ENCODE measurements at regions not wholly inside any gene's neighbourhood (a gene's known extent, or its start where the extent isn't known, plus 50 kb on each side); places are given as distances from the start of the nearest gene placed in this dataset.

DNA sequence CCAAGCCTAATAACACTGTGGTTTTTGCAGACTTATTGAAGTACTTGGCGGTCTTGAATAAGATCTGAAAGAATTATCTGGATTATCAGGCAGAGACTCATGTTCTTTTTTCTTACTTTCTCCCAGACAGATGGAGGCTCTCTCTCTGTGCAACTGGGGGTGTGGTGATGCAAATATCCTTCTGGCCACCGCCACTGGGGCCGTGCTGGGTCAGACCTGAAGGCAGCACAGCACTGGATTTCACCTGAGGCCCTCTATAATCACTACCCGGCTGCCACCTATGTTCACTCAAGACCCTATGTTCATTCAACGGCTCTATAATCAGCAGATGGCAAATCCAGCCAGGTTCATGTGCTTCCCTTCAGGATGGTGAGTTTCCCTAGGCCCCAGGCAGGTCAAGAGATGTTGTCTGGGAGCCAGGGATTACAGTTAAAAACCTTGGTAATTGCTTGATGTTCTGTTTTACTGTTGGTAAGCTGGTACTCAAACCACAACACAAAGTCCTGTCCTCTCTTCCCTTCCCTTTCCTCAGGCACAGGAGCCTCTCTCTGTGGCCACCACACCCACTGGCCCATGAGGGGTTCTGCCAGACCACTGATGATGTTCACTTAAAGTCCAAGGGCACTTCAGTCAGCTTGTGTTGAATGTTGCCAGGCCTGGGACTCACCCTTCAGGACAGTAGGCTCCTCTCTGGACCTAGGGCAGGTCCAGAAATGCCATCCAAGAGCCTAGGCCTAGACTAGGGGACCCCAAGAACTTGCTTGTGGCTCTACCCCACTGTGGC, 205.3 kb upstream of the GCFC2 start:
- no peak for DNase-seq
- TF ChIP-seq EZH2 (IDR thresholded peaks at IDR 0.05; ENCODE audit: insufficient read depth, poor library complexity, severe bottlenecking) (no peak), EZH2phosphoT487 (IDR thresholded peaks at IDR 0.05; ENCODE audit: insufficient read depth, low read depth) (no peak)
- Histone ChIP-seq H3K9me3 (ENCODE audit: low read depth) (no peaks in the 10 kb centered on the region), H3K9me2 (ENCODE audit: insufficient read depth) (no peaks in the 10 kb centered on the region), H3K4me3 (no peak overlapping the region), H3K4me2 (ENCODE audit: unreplicated experiment) (no peak overlapping the region), H2AFZ (no peak overlapping the region), H3K9ac (no peak overlapping the region), H3K27me3 (replicated peaks; ENCODE audit: insufficient read depth) (no peaks in the 10 kb centered on the region), H4K20me1 (ENCODE audit: insufficient read depth) (no peaks in the 10 kb centered on the region), H3F3A (ENCODE audit: insufficient read depth) (no peaks in the 10 kb centered on the region), H3K79me2 (ENCODE audit: insufficient read depth) (no peaks in the 10 kb centered on the region), H3K4me1 (ENCODE audit: insufficient read depth) (no peaks in the 10 kb centered on the region), H3K27ac (no peak overlapping the region), H3K36me3 (ENCODE audit: low read depth) (no peaks in the 10 kb centered on the region)
- in situ Hi-C loops (cut with MboI) = no loop called here
- 3 to 8% methylated on average over 5 of the region's 5 CpGs for WGBS, 2 experiments (ENCODE audit: low coverage in 1 of 2, low lambda C conversion rate in 2 of 2, missing lambda C conversion rate in 2 of 2)

DNA sequence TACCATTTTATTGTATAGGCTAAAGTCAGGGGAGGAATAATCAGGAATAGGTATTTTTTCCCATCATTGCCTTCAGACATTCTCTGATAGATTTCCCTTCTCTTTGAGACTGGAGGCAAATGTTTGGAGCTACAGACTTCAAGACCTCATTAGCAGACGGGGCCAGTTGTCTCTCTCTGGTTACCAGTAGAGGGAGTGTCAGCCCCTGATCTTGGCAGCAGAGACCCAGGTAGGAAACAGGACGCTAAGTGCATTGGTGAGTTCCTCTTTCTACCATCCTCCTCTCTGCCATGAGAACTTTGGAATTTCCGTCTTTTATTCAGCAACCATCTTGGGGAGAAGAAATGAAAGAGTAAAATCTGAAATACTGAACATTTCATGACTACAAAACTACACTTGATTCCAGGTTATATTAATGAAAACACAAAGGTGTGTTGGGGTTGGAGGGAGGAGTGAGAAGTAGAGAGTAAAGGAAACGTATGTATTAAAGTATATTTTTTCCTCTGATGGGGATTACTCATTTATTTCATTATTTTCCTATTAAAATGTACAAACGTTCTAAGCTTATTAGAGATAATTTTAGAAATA, 186.2 kb upstream of the GCFC2 start:
- DNase-seq = peak; percentile 2
- H3K4me1 ChIP-seq (ENCODE audit: insufficient read depth) = no peaks in the 10 kb centered on the region
- 6 to 13% methylated on average over 5 of the region's 5 CpGs for WGBS, 2 experiments (ENCODE audit: low coverage in 1 of 2, low lambda C conversion rate in 2 of 2, missing lambda C conversion rate in 2 of 2)
- H4K20me1 ChIP-seq (ENCODE audit: insufficient read depth) = no peaks in the 10 kb centered on the region
- H3K27me3 ChIP-seq (replicated peaks; ENCODE audit: insufficient read depth) = no peaks in the 10 kb centered on the region
- no peaks in the 10 kb centered on the region for H3K9me2 ChIP-seq (ENCODE audit: insufficient read depth)
- no peak overlapping the region for H3K4me2 ChIP-seq (ENCODE audit: unreplicated experiment)
- in situ Hi-C loops (cut with MboI) = no loop called here
- TF ChIP-seq EZH2phosphoT487 (IDR thresholded peaks at IDR 0.05; ENCODE audit: insufficient read depth, low read depth) (no peak), EZH2 (IDR thresholded peaks at IDR 0.05; ENCODE audit: insufficient read depth, poor library complexity, severe bottlenecking) (no peak)
- no peaks in the 10 kb centered on the region for H3K9me3 ChIP-seq (ENCODE audit: low read depth)
- no peaks in the 10 kb centered on the region for H3K36me3 ChIP-seq (ENCODE audit: low read depth)
- no peak overlapping the region for H3K27ac ChIP-seq
- no peak overlapping the region for H2AFZ ChIP-seq
- no peak overlapping the region for H3K9ac ChIP-seq
- H3F3A ChIP-seq (ENCODE audit: insufficient read depth) = no peaks in the 10 kb centered on the region
- H3K79me2 ChIP-seq (ENCODE audit: insufficient read depth) = no peaks in the 10 kb centered on the region
- no peak overlapping the region for H3K4me3 ChIP-seq

DNA sequence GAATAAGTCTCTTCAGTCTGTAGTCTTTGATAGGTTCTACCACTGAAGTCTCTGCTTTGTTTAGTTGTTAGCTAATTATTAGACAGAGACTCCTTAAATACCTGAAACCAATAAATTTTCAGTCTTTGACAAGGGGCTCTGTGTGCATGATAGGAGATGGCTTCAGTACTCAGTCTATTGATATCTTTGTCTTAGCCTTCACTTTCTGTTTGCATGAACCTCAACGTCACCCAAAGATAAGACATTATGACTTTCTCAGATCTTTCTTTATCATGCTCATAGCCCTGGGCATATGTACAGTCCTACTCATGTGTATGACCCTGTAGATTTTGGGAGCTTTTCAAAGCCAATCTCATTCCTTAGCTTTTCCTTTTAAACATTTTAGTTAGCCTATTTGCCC, 183.5 kb upstream of the GCFC2 start:
- WGBS, 2 experiments (ENCODE audit: low coverage in 1 of 2, low lambda C conversion rate in 2 of 2, missing lambda C conversion rate in 2 of 2) = 0% methylated on average over 1 of the region's 1 CpG
- H3F3A ChIP-seq (ENCODE audit: insufficient read depth) = no peaks in the 10 kb centered on the region
- in situ Hi-C loops (cut with MboI) = no loop called here

DNA sequence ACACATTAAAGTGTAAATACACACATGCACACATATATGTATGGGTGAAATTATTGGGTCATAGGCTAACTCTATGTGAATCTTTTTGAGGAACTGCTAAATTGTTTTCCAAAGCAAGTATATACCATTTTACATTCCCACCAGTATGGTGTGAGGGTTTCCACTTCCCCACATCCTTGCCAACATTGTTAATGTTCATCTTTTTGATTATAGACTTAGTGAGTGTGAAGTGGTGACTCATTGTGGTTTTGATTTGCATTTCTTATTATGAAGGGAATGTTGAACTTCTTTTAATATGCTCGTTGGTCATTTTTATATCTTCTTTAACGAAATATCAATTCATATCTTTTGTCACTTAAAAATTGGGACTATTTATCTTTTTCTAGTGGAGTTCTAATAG, 181.8 kb upstream of the GCFC2 start:
- Histone ChIP-seq H3K4me1 (ENCODE audit: insufficient read depth) (no peaks in the 10 kb centered on the region), H3K9me2 (ENCODE audit: insufficient read depth) (no peaks in the 10 kb centered on the region), H2AFZ (no peak overlapping the region), H4K20me1 (ENCODE audit: insufficient read depth) (no peaks in the 10 kb centered on the region), H3K9me3 (ENCODE audit: low read depth) (no peaks in the 10 kb centered on the region), H3K9ac (no peak overlapping the region), H3K27me3 (replicated peaks; ENCODE audit: insufficient read depth) (no peaks in the 10 kb centered on the region), H3K27ac (no peak overlapping the region), H3K79me2 (ENCODE audit: insufficient read depth) (no peaks in the 10 kb centered on the region), H3K4me3 (no peak overlapping the region), H3K4me2 (ENCODE audit: unreplicated experiment) (no peak overlapping the region), H3F3A (ENCODE audit: insufficient read depth) (no peaks in the 10 kb centered on the region), H3K36me3 (ENCODE audit: low read depth) (no peaks in the 10 kb centered on the region)
- WGBS, 2 experiments (ENCODE audit: low coverage in 1 of 2, low lambda C conversion rate in 2 of 2, missing lambda C conversion rate in 2 of 2) = 26 to 28% methylated on average over 2 of the region's 2 CpGs
- no peak for DNase-seq
- in situ Hi-C loops (cut with MboI) = no loop called here
- TF ChIP-seq EZH2 (IDR thresholded peaks at IDR 0.05; ENCODE audit: insufficient read depth, poor library complexity, severe bottlenecking) (no peak), EZH2phosphoT487 (IDR thresholded peaks at IDR 0.05; ENCODE audit: insufficient read depth, low read depth) (no peak)

More for the DNA sequence above, 183.5 kb upstream of the GCFC2 start:
- no peak overlapping the region for H3K9ac ChIP-seq
- H3K9me3 ChIP-seq (ENCODE audit: low read depth) = no peaks in the 10 kb centered on the region
- H3K27me3 ChIP-seq (replicated peaks; ENCODE audit: insufficient read depth) = no peaks in the 10 kb centered on the region
- no peaks in the 10 kb centered on the region for H3K9me2 ChIP-seq (ENCODE audit: insufficient read depth)
- H3K4me2 ChIP-seq (ENCODE audit: unreplicated experiment) = no peak overlapping the region
- no peak overlapping the region for H3K27ac ChIP-seq
- no peaks in the 10 kb centered on the region for H3K36me3 ChIP-seq (ENCODE audit: low read depth)
- H2AFZ ChIP-seq = no peak overlapping the region
- no peaks in the 10 kb centered on the region for H4K20me1 ChIP-seq (ENCODE audit: insufficient read depth)
- DNase-seq = no peak
- no peak for TF ChIP-seq EZH2phosphoT487 (IDR thresholded peaks at IDR 0.05; ENCODE audit: insufficient read depth, low read depth)
- TF ChIP-seq EZH2 (IDR thresholded peaks at IDR 0.05; ENCODE audit: insufficient read depth, poor library complexity, severe bottlenecking) = no peak
- no peaks in the 10 kb centered on the region for H3K79me2 ChIP-seq (ENCODE audit: insufficient read depth)
- no peaks in the 10 kb centered on the region for H3K4me1 ChIP-seq (ENCODE audit: insufficient read depth)
- H3K4me3 ChIP-seq = no peak overlapping the region

All from GM23248 (cell line).